ENCODE measurements at regions not wholly inside any gene's neighbourhood (a gene's known extent, or its start where the extent isn't known, plus 50 kb on each side); places are given as distances from the start of the nearest gene placed in this dataset.

DNA sequence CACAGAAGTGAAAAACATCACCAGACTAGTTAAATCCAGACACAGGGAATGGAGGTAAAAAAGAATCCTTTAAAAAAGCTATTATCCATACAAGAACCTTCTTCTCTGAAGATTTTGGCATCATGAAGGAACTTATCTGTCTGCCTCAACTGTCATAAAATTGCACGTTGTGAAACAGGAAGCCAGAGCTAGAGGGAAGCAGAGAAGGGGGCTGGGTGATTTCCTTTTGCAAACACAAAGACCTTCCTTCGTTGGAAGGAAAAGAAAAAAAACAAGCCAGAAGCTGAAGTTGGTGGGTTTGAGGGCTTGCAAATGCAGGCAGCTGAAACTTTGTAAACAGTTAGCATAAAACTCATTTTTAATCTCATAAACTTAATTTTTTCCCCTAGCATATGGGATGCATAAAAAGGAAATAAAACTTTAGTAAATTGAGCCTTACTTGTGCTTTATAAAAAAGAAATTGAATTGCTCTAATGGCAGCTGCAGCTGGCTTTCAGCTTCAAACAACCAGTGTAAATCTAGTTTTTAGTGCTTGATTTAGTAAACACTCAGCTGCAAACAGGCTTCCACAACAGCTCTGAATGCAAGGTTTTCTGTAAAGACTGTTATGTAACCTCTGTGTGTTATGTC is 101.6 kb downstream of the OTUD1 start:
- H3K18ac ChIP-seq (ENCODE audit: extremely low read depth, low read length), result no peak overlapping the region
- no peaks in the 10 kb centered on the region for H3K79me1 ChIP-seq (ENCODE audit: low read depth, low read length)
- H3K56ac ChIP-seq (replicated peaks; ENCODE audit: insufficient read length, low read depth, low read length), result no peak overlapping the region
- no peaks in the 10 kb centered on the region for H3K27me3 ChIP-seq (replicated peaks in 1 of 4; ENCODE audit: control insufficient read depth in 3 of 4, extremely low read depth in 1 of 4, insufficient read depth in 3 of 4, low read length in 3 of 4)
- no peak overlapping the region for H2BK120ac ChIP-seq (replicated peaks; ENCODE audit: low read depth, low read length)
- H3K14ac ChIP-seq (ENCODE audit: insufficient read length), result no peak overlapping the region
- no peak overlapping the region for H3K4me3 ChIP-seq (ENCODE audit: extremely low read depth in 1 of 4, insufficient read depth in 2 of 4, low read depth in 3 of 4, low read length in 4 of 4)
- no peak overlapping the region for H4K5ac ChIP-seq (ENCODE audit: insufficient read length, low read depth, low read length)
- peak overlapping the region; percentile 36; the same call in 1 of the 2 replicates for H2AFZ ChIP-seq (ENCODE audit: low read length)
- ChIA-PET POLR2A (ENCODE audit: partially characterized antibody) (no interaction called here), CTCF (ENCODE audit: partially characterized antibody) (interaction anchor here (0.8 to 2.2 kb wide), 7 partner anchors 8 to 247 kb away, joined by 3 to 15 read pairs (median 4); no protein-coding TSS in a partner anchor)
- H3K23me2 ChIP-seq (ENCODE audit: low read depth, low read length), result no peaks in the 10 kb centered on the region; the same call in 1 of the 2 replicates
- FAIRE-seq (no peak), DNase-seq (ENCODE audit: low read depth in 1 of 2, low spot score in 2 of 2) (no peak)
- no peak overlapping the region for H3K27ac ChIP-seq (ENCODE audit: low read depth, low read length)
- no peak overlapping the region for H4K8ac ChIP-seq (ENCODE audit: extremely low read depth, insufficient read depth, low read length)
- no peak overlapping the region for H2BK15ac ChIP-seq (ENCODE audit: low read length)
- H3K79me2 ChIP-seq (ENCODE audit: control insufficient read depth in 1 of 2, insufficient read depth in 2 of 2, low read length in 2 of 2), result no peaks in the 10 kb centered on the region
- 27% methylated on average over 2 of the region's 2 CpGs; no CpG with 5 or more reads in 1 of the 2 experiments for WGBS, 2 experiments (ENCODE audit: extremely low coverage in 1 of 2, insufficient coverage in 1 of 2, insufficient read length in 1 of 2, insufficient replicate concordance in 2 of 2, low coverage in 1 of 2, low lambda C conversion rate in 2 of 2, missing lambda C conversion rate in 1 of 2)
- no peak overlapping the region for H2BK20ac ChIP-seq (ENCODE audit: low read length)
- no peak overlapping the region for H3K23ac ChIP-seq (ENCODE audit: insufficient read length)
- H2AK5ac ChIP-seq (ENCODE audit: low read depth, low read length), result no peak overlapping the region
- no peak overlapping the region for H3K4me2 ChIP-seq (ENCODE audit: insufficient read depth in 1 of 2, low read depth in 2 of 2, low read length in 2 of 2)
- no peak overlapping the region for H3K4ac ChIP-seq (replicated peaks; ENCODE audit: insufficient read length, low read depth, low read length)
- H3K36me3 ChIP-seq (ENCODE audit: control insufficient read depth in 2 of 4, insufficient read depth in 4 of 4, low read length in 3 of 4), result no peaks in the 10 kb centered on the region
- H2BK12ac ChIP-seq (ENCODE audit: low read depth, low read length), result no peak overlapping the region
- no peak overlapping the region for H4K91ac ChIP-seq (replicated peaks; ENCODE audit: insufficient read length, low read length)
- H3K9me3 ChIP-seq (ENCODE audit: insufficient read depth in 2 of 2, low read depth in 1 of 2, low read length in 1 of 2), result no peaks in the 10 kb centered on the region
- H4K20me1 ChIP-seq (replicated peaks in 1 of 2; ENCODE audit: control insufficient read depth in 1 of 2, insufficient read depth in 2 of 2, low read length in 2 of 2), result no peaks in the 10 kb centered on the region
- H3K9ac ChIP-seq (replicated peaks in 1 of 4; ENCODE audit: extremely low read depth in 1 of 4, low read depth in 3 of 4, low read length in 3 of 4), result no peak overlapping the region
- no peak overlapping the region for H2BK5ac ChIP-seq (ENCODE audit: low read depth, low read length)
- no peaks in the 10 kb centered on the region for H3K4me1 ChIP-seq (replicated peaks in 1 of 4; ENCODE audit: control insufficient read depth in 3 of 4, insufficient read depth in 4 of 4, low read length in 3 of 4)
- TF ChIP-seq SAP30 (IDR thresholded peaks at IDR 0.05; ENCODE audit: insufficient read depth, insufficient replicate concordance, low read length) (no peak), EZH2 (IDR thresholded peaks at IDR 0.05; ENCODE audit: low read depth, low read length, severe bottlenecking) (no peak), SIX5 (IDR thresholded peaks at IDR 0.05; ENCODE audit: low read depth, low read length) (no peak)
- TF ChIP-seq, protein P1, sequence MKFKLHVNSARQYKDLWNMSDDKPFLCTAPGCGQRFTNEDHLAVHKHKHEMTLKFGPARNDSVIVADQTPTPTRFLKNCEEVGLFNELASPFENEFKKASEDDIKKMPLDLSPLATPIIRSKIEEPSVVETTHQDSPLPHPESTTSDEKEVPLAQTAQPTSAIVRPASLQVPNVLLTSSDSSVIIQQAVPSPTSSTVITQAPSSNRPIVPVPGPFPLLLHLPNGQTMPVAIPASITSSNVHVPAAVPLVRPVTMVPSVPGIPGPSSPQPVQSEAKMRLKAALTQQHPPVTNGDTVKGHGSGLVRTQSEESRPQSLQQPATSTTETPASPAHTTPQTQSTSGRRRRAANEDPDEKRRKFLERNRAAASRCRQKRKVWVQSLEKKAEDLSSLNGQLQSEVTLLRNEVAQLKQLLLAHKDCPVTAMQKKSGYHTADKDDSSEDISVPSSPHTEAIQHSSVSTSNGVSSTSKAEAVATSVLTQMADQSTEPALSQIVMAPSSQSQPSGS (IDR thresholded peaks at IDR 0.05; ENCODE audit: low read length), result no peak
